ENCODE measurements at regions not wholly inside any gene's neighbourhood (a gene's known extent, or its start where the extent isn't known, plus 50 kb on each side); places are given as distances from the start of the nearest gene placed in this dataset.

DNA sequence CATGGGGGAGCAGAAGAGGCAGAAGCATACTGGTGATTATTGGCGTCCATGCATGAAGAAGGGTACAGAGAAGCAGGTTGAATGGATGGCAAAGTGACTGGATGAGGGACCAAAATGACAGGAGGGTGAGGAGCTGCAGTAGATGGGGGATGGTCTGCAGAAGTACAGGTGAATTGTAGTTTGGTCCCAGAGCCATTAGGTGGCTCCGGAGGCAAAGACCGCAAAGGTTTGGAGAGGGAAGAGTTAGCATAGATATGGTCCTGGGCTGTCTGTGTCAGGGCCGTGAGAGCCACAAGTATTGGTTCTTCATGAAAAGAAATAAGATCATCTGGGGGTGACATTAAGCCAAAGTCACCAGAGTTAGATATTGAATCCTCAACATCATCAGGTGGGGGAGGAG lies 59.0 kb upstream of the ZNF726 start (continued):
- no peak for TF ChIP-seq ZNF274 (IDR thresholded peaks at IDR 0.05; ENCODE audit: insufficient read depth, insufficient read length)

DNA sequence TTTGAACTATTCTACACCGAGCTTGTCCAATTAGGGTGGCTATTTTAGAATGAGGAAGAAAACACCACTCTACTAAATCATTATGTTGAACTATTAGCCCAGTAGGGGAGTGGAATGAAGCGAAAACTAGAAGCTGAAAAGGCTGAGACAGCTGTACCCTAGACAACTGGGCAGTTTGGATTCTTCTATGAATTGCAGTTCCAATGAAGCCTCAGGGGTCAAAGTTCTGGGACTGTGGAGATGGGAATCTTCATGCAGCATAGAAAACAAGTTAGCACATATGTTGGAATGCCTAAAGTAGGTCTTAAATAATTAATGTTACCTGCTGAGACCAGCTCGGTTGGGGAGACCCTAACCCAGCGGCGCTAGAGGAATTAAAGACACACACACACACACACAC lies 62.7 kb upstream of the ZNF726 start:
- CTCF ChIA-PET, result no interaction called here
- in situ Hi-C loops (cut with MboI), result no loop called here
- Histone ChIP-seq H3K27ac (ENCODE audit: control insufficient read depth, insufficient read depth) (no peak overlapping the region), H3K4me2 (ENCODE audit: control insufficient read depth, insufficient read depth) (no peak overlapping the region), H3K27me3 (replicated peaks in 1 of 2; ENCODE audit: control insufficient read depth in 2 of 2, insufficient read depth in 2 of 2, low read length in 1 of 2) (no peaks in the 10 kb centered on the region), H4K20me1 (ENCODE audit: control insufficient read depth, insufficient read depth) (no peaks in the 10 kb centered on the region), H2AFZ (ENCODE audit: control insufficient read depth, low read depth, low read length) (no peak overlapping the region), H3K4me3 (no peak overlapping the region), H3K9ac (ENCODE audit: control insufficient read depth, insufficient read depth, low read length) (no peak overlapping the region), H3K4me1 (ENCODE audit: control insufficient read depth, insufficient read depth, low read length) (no peaks in the 10 kb centered on the region), H3K9me3 (replicated peaks; ENCODE audit: control insufficient read depth, insufficient read depth, low read length) (no peaks in the 10 kb centered on the region; the same call in 2 of the 3 replicates), H3K79me2 (ENCODE audit: control insufficient read depth, insufficient read depth, low read length) (no peaks in the 10 kb centered on the region), H3K36me3 (ENCODE audit: control insufficient read depth in 2 of 2, insufficient read depth in 2 of 2, low read length in 1 of 2) (no peaks in the 10 kb centered on the region)
- DNase-seq (ENCODE audit: low read depth, low spot score) (no peak), FAIRE-seq (no peak), ATAC-seq (no peak)
- POLR2A ChIA-PET, result no interaction called here
- no TSS peak for BruUV-seq (replicated peaks)
- WGBS (ENCODE audit: insufficient coverage, insufficient replicate concordance, low lambda C conversion rate, missing lambda C conversion rate), result 35% methylated on average over 5 of the region's 5 CpGs
- no peak for TF ChIP-seq YBX1 (IDR thresholded peaks at IDR 0.05)
- no peak for TF ChIP-seq MYB (IDR thresholded peaks at IDR 0.05; ENCODE audit: borderline replicate concordance, low read depth, low read length)
- TF ChIP-seq, protein P1, sequence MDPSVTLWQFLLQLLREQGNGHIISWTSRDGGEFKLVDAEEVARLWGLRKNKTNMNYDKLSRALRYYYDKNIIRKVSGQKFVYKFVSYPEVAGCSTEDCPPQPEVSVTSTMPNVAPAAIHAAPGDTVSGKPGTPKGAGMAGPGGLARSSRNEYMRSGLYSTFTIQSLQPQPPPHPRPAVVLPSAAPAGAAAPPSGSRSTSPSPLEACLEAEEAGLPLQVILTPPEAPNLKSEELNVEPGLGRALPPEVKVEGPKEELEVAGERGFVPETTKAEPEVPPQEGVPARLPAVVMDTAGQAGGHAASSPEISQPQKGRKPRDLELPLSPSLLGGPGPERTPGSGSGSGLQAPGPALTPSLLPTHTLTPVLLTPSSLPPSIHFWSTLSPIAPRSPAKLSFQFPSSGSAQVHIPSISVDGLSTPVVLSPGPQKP (IDR thresholded peaks at IDR 0.05; ENCODE audit: low read depth, low read length), result no peak
- TF ChIP-seq SUPT20H (IDR thresholded peaks at IDR 0.05; ENCODE audit: borderline replicate concordance, control insufficient read depth, low read depth, low read length), result no peak
- TF ChIP-seq RAD21 (IDR thresholded peaks at IDR 0.05; ENCODE audit: insufficient read depth, low read depth, low read length), result no peak
- TF ChIP-seq, protein P2, sequence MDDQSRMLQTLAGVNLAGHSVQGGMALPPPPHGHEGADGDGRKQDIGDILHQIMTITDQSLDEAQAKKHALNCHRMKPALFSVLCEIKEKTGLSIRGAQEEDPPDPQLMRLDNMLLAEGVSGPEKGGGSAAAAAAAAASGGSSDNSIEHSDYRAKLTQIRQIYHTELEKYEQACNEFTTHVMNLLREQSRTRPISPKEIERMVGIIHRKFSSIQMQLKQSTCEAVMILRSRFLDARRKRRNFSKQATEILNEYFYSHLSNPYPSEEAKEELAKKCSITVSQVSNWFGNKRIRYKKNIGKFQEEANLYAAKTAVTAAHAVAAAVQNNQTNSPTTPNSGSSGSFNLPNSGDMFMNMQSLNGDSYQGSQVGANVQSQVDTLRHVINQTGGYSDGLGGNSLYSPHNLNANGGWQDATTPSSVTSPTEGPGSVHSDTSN (IDR thresholded peaks at IDR 0.05; ENCODE audit: insufficient replicate concordance, low read depth, low read length), result no peak
- no peak for TF ChIP-seq ATF7 (IDR thresholded peaks at IDR 0.05; ENCODE audit: low read depth)
- TF ChIP-seq HCFC1 (IDR thresholded peaks at IDR 0.05; ENCODE audit: low read length), result no peak
- no peak for TF ChIP-seq GABPA (IDR thresholded peaks at IDR 0.05; ENCODE audit: low read depth)
- no peak for TF ChIP-seq ZZZ3 (IDR thresholded peaks at IDR 0.05; ENCODE audit: control insufficient read depth, insufficient read length, low read depth)
- TF ChIP-seq CHD1 (IDR thresholded peaks at IDR 0.05; ENCODE audit: low read depth, low read length), result no peak
- TF ChIP-seq SPI1 (IDR thresholded peaks at IDR 0.05; ENCODE audit: borderline replicate concordance, insufficient read depth, low read depth, low read length), result no peak
- TF ChIP-seq MEF2A (IDR thresholded peaks at IDR 0.05; ENCODE audit: insufficient read depth, low read depth, low read length), result no peak
- TF ChIP-seq ZNF274 (IDR thresholded peaks at IDR 0.05; ENCODE audit: insufficient read depth, insufficient read length), result no peak
- RAD21 ChIA-PET (ENCODE audit: unreplicated experiment), result no interaction called here
- SMC1A ChIA-PET (ENCODE audit: uncharacterized antibody, unreplicated experiment), result no interaction called here
- intact Hi-C loops (cut with micrococcal nuclease; ENCODE audit: unreplicated experiment), result no loop called here
